GM23338 (cell line): ENCODE measurements at regions not wholly inside any gene's neighbourhood (a gene's known extent, or its start where the extent isn't known, plus 50 kb on each side); places are given as distances from the start of the nearest gene placed in this dataset.

Source experiments
- CREB1 ChIP-seq: fragments of 250-450 bp; sonication (Bioruptor Pico); IDR thresholded peaks from 2 replicates; pipeline ENCODE4 v1.5.0; 2020; ENCODE audit warnings: low read depth, mild to moderate bottlenecking, moderate library complexity
- EZH2 ChIP-seq: fragments of 200-600 bp; sonication (generic); IDR thresholded peaks from one replicate; pipeline ENCODE4 v1.8.0; 2017; ENCODE audit warnings: antibody characterized with exemption, mild to moderate bottlenecking, low read depth; ENCODE audit not compliant: unreplicated experiment
- EZH2phosphoT487 ChIP-seq: fragments of 200-600 bp; sonication (generic); IDR thresholded peaks from one replicate; pipeline ENCODE4 v1.8.1; 2018; ENCODE audit warnings: antibody characterized with exemption; ENCODE audit not compliant: unreplicated experiment
- JUNB ChIP-seq: IDR thresholded peaks from one replicate; pipeline ENCODE4 v1.6.1; 2016; ENCODE audit warnings: antibody characterized with exemption; ENCODE audit not compliant: unreplicated experiment
- POLR2AphosphoS5 ChIP-seq: IDR thresholded peaks from 2 replicates; pipeline ENCODE4 v1.6.1; 2016; ENCODE audit warnings: antibody characterized with exemption, low read depth
- STAT1 ChIP-seq: IDR thresholded peaks from one replicate; pipeline ENCODE4 v1.6.1; 2016; ENCODE audit warnings: antibody characterized with exemption; ENCODE audit not compliant: unreplicated experiment
- ZNF331 ChIP-seq: fragments of 250-450 bp; sonication (Bioruptor Pico); IDR thresholded peaks from 2 replicates; pipeline ENCODE4 v1.5.0; 2020; ENCODE audit warnings: low read depth, mild to moderate bottlenecking, moderate library complexity
- TF ChIP-seq, protein P1 (sequence below), 2 experiments: fragments of 200-600 bp in 1 of 2; sonication (generic) in 1 of 2; conservative IDR thresholded peaks; 2 replicates each; pipeline versions ENCODE4 v1.5.1 to v1.6.1; 2016 to 2017; ENCODE audit warnings: antibody characterized with exemption in 2 of 2, low read depth in 2 of 2, mild to moderate bottlenecking in 2 of 2, moderate library complexity in 1 of 2
- TF ChIP-seq, protein P2 (sequence below): IDR thresholded peaks from one replicate; pipeline ENCODE4 v1.6.1; 2018; ENCODE audit warnings: antibody characterized with exemption; ENCODE audit not compliant: unreplicated experiment
- TF ChIP-seq, protein P3 (sequence below): IDR thresholded peaks from 2 replicates; pipeline ENCODE4 v1.6.1; 2016; ENCODE audit warnings: antibody characterized with exemption
- TF ChIP-seq, protein P4 (sequence below): fragments of 250-450 bp; sonication (Bioruptor Pico); IDR thresholded peaks from 2 replicates; pipeline ENCODE4 v1.5.0; 2020; ENCODE audit warnings: mild to moderate bottlenecking, moderate library complexity

DNA sequence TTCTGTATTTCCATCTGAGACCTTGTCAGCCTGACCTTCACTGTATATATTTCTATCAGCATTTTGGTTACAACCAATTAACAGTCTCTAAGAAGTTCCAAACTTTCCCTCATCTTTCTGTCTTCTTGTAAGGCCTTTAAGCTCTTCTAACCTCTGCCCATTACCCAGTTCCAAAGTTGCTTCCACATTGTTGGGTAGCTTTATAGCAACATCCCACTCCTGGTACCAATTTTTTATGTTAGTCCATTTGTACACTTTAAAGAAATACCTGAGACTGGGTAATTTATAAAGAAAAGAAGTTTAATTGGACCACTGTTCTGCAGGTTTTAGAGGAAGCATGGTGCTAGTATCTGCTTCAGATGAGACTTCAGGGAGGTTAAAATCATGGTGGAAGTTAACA lies 1979.7 kb upstream of the RAG2 start:
- TF ChIP-seq, protein P1, sequence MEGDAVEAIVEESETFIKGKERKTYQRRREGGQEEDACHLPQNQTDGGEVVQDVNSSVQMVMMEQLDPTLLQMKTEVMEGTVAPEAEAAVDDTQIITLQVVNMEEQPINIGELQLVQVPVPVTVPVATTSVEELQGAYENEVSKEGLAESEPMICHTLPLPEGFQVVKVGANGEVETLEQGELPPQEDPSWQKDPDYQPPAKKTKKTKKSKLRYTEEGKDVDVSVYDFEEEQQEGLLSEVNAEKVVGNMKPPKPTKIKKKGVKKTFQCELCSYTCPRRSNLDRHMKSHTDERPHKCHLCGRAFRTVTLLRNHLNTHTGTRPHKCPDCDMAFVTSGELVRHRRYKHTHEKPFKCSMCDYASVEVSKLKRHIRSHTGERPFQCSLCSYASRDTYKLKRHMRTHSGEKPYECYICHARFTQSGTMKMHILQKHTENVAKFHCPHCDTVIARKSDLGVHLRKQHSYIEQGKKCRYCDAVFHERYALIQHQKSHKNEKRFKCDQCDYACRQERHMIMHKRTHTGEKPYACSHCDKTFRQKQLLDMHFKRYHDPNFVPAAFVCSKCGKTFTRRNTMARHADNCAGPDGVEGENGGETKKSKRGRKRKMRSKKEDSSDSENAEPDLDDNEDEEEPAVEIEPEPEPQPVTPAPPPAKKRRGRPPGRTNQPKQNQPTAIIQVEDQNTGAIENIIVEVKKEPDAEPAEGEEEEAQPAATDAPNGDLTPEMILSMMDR (conservative IDR thresholded peaks at IDR 0.05; ENCODE audit: low read depth in 2 of 2) = no peak
- TF ChIP-seq EZH2phosphoT487 (no peak), JUNB (no peak), CREB1 (no peak), ZNF331 (CRISPR knock-in tag) (no peak), STAT1 (no peak), POLR2AphosphoS5 (no peak), EZH2 (no peak)
- TF ChIP-seq, protein P2, sequence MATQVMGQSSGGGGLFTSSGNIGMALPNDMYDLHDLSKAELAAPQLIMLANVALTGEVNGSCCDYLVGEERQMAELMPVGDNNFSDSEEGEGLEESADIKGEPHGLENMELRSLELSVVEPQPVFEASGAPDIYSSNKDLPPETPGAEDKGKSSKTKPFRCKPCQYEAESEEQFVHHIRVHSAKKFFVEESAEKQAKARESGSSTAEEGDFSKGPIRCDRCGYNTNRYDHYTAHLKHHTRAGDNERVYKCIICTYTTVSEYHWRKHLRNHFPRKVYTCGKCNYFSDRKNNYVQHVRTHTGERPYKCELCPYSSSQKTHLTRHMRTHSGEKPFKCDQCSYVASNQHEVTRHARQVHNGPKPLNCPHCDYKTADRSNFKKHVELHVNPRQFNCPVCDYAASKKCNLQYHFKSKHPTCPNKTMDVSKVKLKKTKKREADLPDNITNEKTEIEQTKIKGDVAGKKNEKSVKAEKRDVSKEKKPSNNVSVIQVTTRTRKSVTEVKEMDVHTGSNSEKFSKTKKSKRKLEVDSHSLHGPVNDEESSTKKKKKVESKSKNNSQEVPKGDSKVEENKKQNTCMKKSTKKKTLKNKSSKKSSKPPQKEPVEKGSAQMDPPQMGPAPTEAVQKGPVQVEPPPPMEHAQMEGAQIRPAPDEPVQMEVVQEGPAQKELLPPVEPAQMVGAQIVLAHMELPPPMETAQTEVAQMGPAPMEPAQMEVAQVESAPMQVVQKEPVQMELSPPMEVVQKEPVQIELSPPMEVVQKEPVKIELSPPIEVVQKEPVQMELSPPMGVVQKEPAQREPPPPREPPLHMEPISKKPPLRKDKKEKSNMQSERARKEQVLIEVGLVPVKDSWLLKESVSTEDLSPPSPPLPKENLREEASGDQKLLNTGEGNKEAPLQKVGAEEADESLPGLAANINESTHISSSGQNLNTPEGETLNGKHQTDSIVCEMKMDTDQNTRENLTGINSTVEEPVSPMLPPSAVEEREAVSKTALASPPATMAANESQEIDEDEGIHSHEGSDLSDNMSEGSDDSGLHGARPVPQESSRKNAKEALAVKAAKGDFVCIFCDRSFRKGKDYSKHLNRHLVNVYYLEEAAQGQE = no peak
- TF ChIP-seq, protein P3, sequence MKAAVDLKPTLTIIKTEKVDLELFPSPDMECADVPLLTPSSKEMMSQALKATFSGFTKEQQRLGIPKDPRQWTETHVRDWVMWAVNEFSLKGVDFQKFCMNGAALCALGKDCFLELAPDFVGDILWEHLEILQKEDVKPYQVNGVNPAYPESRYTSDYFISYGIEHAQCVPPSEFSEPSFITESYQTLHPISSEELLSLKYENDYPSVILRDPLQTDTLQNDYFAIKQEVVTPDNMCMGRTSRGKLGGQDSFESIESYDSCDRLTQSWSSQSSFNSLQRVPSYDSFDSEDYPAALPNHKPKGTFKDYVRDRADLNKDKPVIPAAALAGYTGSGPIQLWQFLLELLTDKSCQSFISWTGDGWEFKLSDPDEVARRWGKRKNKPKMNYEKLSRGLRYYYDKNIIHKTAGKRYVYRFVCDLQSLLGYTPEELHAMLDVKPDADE = no peak
- TF ChIP-seq, protein P4, sequence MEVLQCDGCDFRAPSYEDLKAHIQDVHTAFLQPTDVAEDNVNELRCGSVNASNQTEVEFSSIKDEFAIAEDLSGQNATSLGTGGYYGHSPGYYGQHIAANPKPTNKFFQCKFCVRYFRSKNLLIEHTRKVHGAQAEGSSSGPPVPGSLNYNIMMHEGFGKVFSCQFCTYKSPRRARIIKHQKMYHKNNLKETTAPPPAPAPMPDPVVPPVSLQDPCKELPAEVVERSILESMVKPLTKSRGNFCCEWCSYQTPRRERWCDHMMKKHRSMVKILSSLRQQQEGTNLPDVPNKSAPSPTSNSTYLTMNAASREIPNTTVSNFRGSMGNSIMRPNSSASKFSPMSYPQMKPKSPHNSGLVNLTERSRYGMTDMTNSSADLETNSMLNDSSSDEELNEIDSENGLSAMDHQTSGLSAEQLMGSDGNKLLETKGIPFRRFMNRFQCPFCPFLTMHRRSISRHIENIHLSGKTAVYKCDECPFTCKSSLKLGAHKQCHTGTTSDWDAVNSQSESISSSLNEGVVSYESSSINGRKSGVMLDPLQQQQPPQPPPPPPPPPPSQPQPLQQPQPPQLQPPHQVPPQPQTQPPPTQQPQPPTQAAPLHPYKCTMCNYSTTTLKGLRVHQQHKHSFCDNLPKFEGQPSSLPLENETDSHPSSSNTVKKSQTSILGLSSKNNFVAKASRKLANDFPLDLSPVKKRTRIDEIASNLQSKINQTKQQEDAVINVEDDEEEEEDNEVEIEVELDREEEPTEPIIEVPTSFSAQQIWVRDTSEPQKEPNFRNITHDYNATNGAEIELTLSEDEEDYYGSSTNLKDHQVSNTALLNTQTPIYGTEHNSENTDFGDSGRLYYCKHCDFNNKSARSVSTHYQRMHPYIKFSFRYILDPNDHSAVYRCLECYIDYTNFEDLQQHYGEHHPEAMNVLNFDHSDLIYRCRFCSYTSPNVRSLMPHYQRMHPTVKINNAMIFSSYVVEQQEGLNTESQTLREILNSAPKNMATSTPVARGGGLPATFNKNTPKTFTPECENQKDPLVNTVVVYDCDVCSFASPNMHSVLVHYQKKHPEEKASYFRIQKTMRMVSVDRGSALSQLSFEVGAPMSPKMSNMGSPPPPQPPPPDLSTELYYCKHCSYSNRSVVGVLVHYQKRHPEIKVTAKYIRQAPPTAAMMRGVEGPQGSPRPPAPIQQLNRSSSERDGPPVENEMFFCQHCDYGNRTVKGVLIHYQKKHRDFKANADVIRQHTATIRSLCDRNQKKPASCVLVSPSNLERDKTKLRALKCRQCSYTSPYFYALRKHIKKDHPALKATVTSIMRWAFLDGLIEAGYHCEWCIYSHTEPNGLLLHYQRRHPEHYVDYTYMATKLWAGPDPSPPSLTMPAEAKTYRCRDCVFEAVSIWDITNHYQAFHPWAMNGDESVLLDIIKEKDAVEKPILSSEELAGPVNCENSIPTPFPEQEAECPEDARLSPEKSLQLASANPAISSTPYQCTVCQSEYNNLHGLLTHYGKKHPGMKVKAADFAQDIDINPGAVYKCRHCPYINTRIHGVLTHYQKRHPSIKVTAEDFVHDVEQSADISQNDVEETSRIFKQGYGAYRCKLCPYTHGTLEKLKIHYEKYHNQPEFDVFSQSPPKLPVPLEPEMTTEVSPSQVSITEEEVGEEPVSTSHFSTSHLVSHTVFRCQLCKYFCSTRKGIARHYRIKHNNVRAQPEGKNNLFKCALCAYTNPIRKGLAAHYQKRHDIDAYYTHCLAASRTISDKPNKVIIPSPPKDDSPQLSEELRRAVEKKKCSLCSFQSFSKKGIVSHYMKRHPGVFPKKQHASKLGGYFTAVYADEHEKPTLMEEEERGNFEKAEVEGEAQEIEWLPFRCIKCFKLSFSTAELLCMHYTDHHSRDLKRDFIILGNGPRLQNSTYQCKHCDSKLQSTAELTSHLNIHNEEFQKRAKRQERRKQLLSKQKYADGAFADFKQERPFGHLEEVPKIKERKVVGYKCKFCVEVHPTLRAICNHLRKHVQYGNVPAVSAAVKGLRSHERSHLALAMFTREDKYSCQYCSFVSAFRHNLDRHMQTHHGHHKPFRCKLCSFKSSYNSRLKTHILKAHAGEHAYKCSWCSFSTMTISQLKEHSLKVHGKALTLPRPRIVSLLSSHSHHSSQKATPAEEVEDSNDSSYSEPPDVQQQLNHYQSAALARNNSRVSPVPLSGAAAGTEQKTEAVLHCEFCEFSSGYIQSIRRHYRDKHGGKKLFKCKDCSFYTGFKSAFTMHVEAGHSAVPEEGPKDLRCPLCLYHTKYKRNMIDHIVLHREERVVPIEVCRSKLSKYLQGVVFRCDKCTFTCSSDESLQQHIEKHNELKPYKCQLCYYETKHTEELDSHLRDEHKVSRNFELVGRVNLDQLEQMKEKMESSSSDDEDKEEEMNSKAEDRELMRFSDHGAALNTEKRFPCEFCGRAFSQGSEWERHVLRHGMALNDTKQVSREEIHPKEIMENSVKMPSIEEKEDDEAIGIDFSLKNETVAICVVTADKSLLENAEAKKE (CRISPR knock-in tag) = no peak
